ENCODE measurements at regions not wholly inside any gene's neighbourhood (a gene's known extent, or its start where the extent isn't known, plus 50 kb on each side); places are given as distances from the start of the nearest gene placed in this dataset.

GRCh38 chr5:158637039-158637438 lies 462.7 kb downstream of the EBF1 start:
- no peak for DNase-seq (ENCODE audit: low read depth)

GRCh38 chr5:158635565-158635964 lies 464.2 kb downstream of the EBF1 start:
- TF ChIP-seq, protein P1, sequence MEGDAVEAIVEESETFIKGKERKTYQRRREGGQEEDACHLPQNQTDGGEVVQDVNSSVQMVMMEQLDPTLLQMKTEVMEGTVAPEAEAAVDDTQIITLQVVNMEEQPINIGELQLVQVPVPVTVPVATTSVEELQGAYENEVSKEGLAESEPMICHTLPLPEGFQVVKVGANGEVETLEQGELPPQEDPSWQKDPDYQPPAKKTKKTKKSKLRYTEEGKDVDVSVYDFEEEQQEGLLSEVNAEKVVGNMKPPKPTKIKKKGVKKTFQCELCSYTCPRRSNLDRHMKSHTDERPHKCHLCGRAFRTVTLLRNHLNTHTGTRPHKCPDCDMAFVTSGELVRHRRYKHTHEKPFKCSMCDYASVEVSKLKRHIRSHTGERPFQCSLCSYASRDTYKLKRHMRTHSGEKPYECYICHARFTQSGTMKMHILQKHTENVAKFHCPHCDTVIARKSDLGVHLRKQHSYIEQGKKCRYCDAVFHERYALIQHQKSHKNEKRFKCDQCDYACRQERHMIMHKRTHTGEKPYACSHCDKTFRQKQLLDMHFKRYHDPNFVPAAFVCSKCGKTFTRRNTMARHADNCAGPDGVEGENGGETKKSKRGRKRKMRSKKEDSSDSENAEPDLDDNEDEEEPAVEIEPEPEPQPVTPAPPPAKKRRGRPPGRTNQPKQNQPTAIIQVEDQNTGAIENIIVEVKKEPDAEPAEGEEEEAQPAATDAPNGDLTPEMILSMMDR (IDR thresholded peaks at IDR 0.05; ENCODE audit: insufficient read depth, low read depth, low read length): no peak
- no peak for DNase-seq (ENCODE audit: low read depth)
- no peak overlapping the region for H3K4me3 ChIP-seq (ENCODE audit: low read depth, low read length)

More at GRCh38 chr5:158637039-158637438, 462.7 kb downstream of the EBF1 start:
- TF ChIP-seq, protein P1 (IDR thresholded peaks at IDR 0.05; ENCODE audit: insufficient read depth, low read depth, low read length): no peak
- H3K4me3 ChIP-seq (ENCODE audit: low read depth, low read length): no peak overlapping the region

GRCh38 chr5:158634714-158635113 lies 465.0 kb downstream of the EBF1 start:
- TF ChIP-seq, protein P1 (IDR thresholded peaks at IDR 0.05; ENCODE audit: insufficient read depth, low read depth, low read length): no peak
- no peak overlapping the region for H3K4me3 ChIP-seq (ENCODE audit: low read depth, low read length)
- DNase-seq (ENCODE audit: low read depth): no peak

GRCh38 chr5:158629591-158630312 lies 470.0 kb downstream of the EBF1 start:
- TF ChIP-seq, protein P1 (IDR thresholded peaks at IDR 0.05; ENCODE audit: insufficient read depth, low read depth, low read length): no peak
- no peak overlapping the region for H3K4me3 ChIP-seq (ENCODE audit: low read depth, low read length)
- DNase-seq (ENCODE audit: low read depth): no peak

DNA sequence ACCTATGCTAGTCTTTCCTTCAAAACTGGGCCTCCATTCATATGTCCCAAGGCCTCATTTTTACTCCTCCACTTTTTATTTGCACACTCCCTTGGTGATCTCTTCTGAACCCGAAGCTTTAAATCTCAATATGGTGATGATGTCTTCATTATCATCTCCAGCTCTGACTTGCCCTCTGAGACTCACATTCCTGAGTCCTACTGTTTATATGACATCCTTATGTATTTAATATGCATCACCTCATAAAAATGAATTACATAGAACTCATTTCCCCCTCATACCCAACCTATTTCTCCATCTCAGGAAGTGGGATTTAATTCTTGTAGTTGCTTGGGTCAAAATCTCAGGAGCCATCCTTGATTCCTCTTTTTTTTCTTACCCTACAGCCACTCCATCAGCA lies 473.0 kb downstream of the EBF1 start:
- TF ChIP-seq, protein P1 (IDR thresholded peaks at IDR 0.05; ENCODE audit: insufficient read depth, low read depth, low read length): no peak
- H3K4me3 ChIP-seq (ENCODE audit: low read depth, low read length): no peak overlapping the region
- no peak for DNase-seq (ENCODE audit: low read depth)

DNA sequence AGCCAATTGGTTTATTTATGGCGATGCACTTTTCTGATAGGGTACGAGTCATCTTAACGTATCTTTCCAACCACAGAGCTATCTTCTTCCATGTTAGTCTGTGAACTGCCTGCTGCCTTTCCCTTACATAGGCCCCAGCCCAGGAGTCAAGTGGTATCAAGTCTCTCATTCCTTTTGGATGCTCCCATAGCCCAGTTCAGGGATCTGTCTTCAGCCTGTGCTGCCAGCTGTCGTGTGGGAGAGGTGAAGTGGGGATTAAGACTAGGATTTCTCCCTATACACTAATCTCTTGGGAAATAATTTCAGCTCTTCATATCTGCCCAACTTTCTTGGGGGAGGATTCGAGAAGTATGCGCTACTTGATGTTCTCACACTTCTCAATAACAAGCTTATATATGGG lies 475.7 kb downstream of the EBF1 start:
- TF ChIP-seq, protein P1 (IDR thresholded peaks at IDR 0.05; ENCODE audit: insufficient read depth, low read depth, low read length): no peak
- no peak for DNase-seq (ENCODE audit: low read depth)
- no peak overlapping the region for H3K4me3 ChIP-seq (ENCODE audit: low read depth, low read length)

DNA sequence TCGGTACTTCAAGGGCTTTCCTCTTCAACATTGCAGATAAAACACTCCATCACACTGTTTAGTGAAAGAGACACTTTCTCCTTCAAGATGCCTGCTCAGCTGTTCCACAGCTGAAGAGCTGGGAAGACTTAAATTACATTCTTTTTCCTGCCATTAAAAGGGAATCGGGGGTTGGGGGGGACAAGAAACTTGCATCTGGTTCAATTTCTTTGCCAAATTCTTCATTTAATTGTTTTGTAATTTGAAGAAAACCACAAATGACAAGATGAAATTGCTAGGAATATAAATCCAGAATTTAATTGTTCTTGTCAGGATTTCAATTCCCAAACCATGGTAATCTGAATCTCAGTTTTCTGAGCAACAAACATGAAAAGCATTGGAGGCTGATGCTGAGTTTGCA lies 478.3 kb downstream of the EBF1 start:
- DNase-seq (ENCODE audit: low read depth): peak; percentile 29
- TF ChIP-seq, protein P1 (IDR thresholded peaks at IDR 0.05; ENCODE audit: insufficient read depth, low read depth, low read length): no peak
- H3K4me3 ChIP-seq (ENCODE audit: low read depth, low read length): no peak overlapping the region
